HFF-Myc (cell line): ENCODE measurements at regions not wholly inside any gene's neighbourhood (a gene's known extent, or its start where the extent isn't known, plus 50 kb on each side); places are given as distances from the start of the nearest gene placed in this dataset.

Experiments
- DNase-seq: peaks from one replicate; pipeline ENCODE4 v3.0.0-alpha.2; 2011; ENCODE audit warnings: low read depth; ENCODE audit errors: extremely low read depth
- H3K4me3 ChIP-seq: replicated peaks from 2 replicates; pipeline ENCODE4 v1.5.1; 2011; ENCODE audit warnings: low read depth, mild to moderate bottlenecking, control low read depth, low read length
- TF ChIP-seq, protein P1 (sequence below): IDR thresholded peaks from 2 replicates; pipeline ENCODE4 v1.5.1; 2012; ENCODE audit warnings: mild to moderate bottlenecking, low read depth, low read length, control low read depth; ENCODE audit errors: missing control alignments

DNA sequence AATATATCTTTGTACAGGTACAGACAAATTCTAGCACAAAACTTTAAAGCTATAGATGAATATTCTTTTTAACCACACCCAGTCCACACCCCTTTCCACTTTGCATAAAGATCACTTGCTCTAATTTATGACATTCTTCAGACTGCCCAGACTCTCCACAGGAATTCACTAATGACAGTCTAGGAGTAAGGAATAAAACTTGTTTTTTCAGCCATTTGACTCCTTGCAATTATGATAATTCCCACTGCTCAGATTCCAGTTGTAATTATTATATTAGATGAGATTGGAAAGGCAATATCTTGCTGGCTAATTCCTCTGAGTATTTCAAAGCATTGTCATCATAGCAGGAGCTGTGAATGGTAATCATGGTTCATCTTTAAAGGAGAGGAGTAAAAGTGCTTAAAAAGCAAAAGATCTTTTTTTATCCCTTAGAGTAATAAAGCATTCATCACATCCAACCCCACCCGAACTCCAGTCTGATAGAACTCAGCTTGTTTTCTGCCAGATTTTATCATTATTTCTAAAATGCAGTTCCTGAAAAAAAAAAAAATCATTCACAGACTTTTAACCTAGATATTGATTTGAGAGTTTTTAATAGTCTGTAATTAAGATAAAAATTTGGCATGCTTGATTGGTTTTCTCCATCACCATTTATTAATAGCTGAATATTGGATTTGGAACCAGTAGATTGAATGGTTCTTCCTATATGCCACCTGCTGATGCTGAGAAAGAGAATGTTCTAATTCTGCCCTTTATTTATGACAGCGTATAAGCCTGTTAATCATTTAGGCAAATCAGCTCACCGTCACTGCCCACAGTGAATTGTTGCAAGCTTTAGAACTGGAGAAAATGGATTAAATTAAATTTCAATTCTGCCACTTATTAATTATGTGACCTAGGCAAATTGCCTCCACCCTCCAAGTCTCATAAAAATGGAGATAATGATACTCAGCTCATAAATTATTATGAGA is 93.9 kb upstream of the RASSF8 start:
- H3K4me3 ChIP-seq, result no peak overlapping the region
- no peak for DNase-seq
- TF ChIP-seq, protein P1, sequence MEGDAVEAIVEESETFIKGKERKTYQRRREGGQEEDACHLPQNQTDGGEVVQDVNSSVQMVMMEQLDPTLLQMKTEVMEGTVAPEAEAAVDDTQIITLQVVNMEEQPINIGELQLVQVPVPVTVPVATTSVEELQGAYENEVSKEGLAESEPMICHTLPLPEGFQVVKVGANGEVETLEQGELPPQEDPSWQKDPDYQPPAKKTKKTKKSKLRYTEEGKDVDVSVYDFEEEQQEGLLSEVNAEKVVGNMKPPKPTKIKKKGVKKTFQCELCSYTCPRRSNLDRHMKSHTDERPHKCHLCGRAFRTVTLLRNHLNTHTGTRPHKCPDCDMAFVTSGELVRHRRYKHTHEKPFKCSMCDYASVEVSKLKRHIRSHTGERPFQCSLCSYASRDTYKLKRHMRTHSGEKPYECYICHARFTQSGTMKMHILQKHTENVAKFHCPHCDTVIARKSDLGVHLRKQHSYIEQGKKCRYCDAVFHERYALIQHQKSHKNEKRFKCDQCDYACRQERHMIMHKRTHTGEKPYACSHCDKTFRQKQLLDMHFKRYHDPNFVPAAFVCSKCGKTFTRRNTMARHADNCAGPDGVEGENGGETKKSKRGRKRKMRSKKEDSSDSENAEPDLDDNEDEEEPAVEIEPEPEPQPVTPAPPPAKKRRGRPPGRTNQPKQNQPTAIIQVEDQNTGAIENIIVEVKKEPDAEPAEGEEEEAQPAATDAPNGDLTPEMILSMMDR, result no peak

DNA sequence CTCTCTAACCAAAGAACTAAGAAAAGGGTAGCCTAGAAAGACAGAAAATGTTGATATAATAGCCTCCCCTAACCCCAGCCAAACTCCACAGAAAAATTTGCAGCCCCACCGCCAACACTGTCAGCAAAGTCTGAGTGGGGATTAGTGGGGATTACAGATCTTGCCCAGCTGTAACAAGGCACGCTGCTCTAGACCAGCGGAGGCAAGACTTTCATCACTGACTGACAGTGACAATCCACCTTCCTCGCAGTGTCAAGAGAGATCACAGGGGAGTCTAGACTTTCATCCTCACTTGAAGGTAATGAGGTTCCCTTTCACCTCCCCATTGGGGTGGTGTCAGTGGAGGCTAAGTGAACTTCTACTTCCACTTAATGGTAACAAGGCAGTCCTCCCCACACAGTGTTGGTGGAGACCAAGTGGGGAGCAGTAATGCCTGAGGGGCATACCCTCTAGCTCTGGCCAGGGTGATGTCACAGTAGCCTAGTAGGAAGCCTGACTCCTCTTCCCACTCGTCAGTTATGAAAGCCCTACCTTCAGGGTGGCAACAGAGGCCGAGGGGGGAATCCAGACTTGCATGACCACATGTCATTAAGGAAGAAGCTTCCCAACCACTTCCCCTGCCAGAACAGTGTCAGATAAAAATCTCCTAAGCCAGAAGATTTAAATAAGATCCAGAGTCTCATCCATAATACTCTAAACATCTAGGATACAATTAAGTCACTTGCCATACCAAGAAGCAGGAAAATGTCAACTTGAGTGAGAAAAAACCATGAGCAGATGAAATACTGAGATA is 91.7 kb upstream of the RASSF8 start:
- TF ChIP-seq, protein P1, result no peak
- no peak for DNase-seq
- H3K4me3 ChIP-seq, result no peak overlapping the region

DNA sequence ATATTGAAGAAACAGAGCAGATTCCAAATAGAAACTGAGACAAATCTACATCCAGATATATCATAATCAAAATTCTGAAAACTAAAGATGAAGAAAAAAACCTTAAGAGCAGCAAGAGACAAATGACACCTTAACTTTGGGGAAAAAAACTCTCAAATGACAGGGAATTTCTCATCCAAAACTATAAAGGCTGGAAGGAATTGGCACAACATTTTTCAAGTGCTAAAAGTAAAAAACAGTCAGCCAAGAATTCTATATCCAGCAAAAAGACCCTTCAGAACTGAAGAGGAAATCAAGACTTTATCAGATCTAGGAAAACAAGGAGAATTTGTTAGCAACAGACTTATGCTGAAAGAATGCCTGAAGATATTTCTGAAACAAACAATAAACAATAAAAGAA is 90.3 kb upstream of the RASSF8 start:
- TF ChIP-seq, protein P1, result no peak
- DNase-seq, result no peak
- no peak overlapping the region for H3K4me3 ChIP-seq

DNA sequence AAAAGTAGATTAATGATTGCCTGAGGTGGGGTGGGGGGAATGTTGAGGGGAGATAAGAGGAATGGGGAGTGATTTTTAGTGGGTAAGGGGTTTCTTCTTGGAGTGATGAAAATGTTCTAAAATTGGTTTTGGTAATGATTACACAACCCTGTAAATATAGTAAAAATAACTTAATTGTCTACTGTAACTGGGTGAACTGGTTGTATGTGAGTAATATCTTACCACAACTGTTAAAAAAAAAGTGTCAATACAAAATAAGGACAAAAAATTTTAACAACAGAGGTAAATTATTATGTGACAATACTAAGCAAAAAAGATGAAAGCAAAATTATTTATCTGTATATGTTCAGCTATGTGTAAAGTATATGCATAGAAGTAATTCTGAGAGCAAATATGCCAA is 86.3 kb upstream of the RASSF8 start:
- DNase-seq, result no peak
- TF ChIP-seq, protein P1, result no peak
- no peak overlapping the region for H3K4me3 ChIP-seq

DNA sequence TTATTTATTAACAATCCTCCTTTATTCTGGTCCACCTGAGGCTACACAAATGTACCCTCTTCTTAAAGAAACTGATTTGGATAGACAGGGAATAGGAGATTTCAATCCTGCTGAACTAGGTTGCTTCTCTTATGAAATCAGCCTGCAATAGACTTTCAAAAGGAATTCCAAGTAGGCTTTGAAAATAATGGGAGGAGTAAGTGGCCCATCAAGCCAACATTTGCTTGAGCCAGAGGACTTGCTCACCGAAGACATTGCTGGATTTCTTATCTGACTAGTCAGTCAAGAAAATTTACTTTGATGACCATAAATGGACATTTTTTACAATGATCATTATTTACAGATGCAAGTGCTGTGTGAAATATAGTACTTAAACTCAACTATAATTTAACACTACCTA is 82.8 kb upstream of the RASSF8 start:
- no peak for DNase-seq
- no peak overlapping the region for H3K4me3 ChIP-seq
- TF ChIP-seq, protein P1, result no peak

DNA sequence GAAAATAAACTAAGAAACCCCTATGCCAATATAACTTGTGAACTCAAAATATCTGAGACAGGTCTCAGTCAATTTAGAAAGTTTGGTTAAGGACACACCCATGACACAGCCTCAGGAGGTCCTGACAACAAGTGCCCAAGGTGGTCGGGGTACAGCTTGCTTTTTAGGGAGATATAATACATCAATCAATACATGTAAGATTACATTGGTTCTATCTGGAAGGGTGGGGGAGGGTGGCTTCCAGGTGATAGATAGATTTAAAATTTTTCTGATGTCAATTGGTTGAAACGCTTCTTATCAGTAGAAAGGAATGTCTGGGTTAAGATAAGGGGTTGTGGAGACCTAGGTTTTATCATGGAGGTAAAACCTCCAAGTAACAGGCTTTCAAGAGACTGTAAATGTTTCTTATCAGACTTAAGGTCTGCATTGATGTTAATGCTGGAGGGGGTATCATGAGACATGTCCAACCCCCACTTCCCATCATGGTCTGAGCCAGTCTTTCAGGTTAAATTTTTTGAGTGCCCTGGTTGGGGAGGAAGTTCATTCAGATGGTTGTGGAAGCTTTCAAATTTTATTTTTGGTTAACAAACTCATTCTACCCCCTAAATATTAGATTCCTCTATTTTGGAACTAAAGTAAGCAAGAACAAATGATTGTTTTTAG is 82.0 kb upstream of the RASSF8 start:
- TF ChIP-seq, protein P1, result no peak
- no peak overlapping the region for H3K4me3 ChIP-seq
- DNase-seq, result no peak
